NB4 (cell line): ENCODE measurements at regions not wholly inside any gene's neighbourhood (a gene's known extent, or its start where the extent isn't known, plus 50 kb on each side); places are given as distances from the start of the nearest gene placed in this dataset.

ENCODE experiments used
- CTCF ChIP-seq: IDR thresholded peaks from one replicate; pipeline ENCODE4 v1.5.1; 2012; ENCODE audit warnings: low read depth, low read length
- MAX ChIP-seq: IDR thresholded peaks from 2 replicates; pipeline ENCODE4 v1.6.1; 2011; ENCODE audit warnings: low read depth, low read length
- MYC ChIP-seq: IDR thresholded peaks from 2 replicates; pipeline ENCODE4 v1.6.1; 2011; ENCODE audit warnings: low read depth, low read length
- POLR2A ChIP-seq: IDR thresholded peaks from 2 replicates; pipeline ENCODE4 v1.6.1; 2011; ENCODE audit warnings: mild to moderate bottlenecking; ENCODE audit not compliant: insufficient read length; ENCODE audit errors: extremely low read depth

- TF ChIP-seq MAX (no peak), CTCF (no peak), POLR2A (no peak), MYC (no peak)
Measured at GRCh38 chr12:61999311-61999710, 260.9 kb upstream of the USP15 start.
